ENCODE measurements at regions not wholly inside any gene's neighbourhood (a gene's known extent, or its start where the extent isn't known, plus 50 kb on each side); places are given as distances from the start of the nearest gene placed in this dataset.

- TF ChIP-seq CTCF (IDR thresholded peaks at IDR 0.05) = no peak
- TF ChIP-seq EZH2 (IDR thresholded peaks at IDR 0.05; ENCODE audit: borderline replicate concordance, insufficient read depth, low read depth, low read length, poor library complexity, severe bottlenecking) = no peak
Observed at GRCh38 chr20:58590679-58591473, 60.2 kb upstream of the STX16 start.
